Ovary (tissue), 7 donors: ENCODE measurements at regions not wholly inside any gene's neighbourhood (a gene's known extent, or its start where the extent isn't known, plus 50 kb on each side); places are given as distances from the start of the nearest gene placed in this dataset.

Experiments
- DNase-seq, 5 donors: peaks; one replicate each; pipeline ENCODE4 v3.0.0-alpha.2; 2019 to 2020
- H3K27ac ChIP-seq, 2 donors: fragments of 200-600 bp; one replicate each; pipeline versions ENCODE4 v1.5.1 to v1.8.0; 2019 to 2022
- H3K27me3 ChIP-seq: fragments of 200-600 bp; one replicate; pipeline ENCODE4 v1.8.0; 2022
- H3K36me3 ChIP-seq: fragments of 200-600 bp; sonication (generic); one replicate; pipeline ENCODE4 v1.5.1; 2019
- H3K4me1 ChIP-seq: one replicate; pipeline ENCODE4 v1.8.1; 2013; ENCODE audit warnings: mild to moderate bottlenecking, moderate library complexity; ENCODE audit not compliant: insufficient read depth
- H3K4me3 ChIP-seq: fragments of 200-600 bp; sonication (generic); one replicate; pipeline ENCODE4 v1.5.1; 2017
- H3K9me3 ChIP-seq, 2 donors: fragments of 200-600 bp in 1 of 2; sonication (generic) in 1 of 2; one replicate each; pipeline versions ENCODE4 v1.5.1 to v1.8.1; 2013 to 2019; ENCODE audit warnings: mild to moderate bottlenecking in 1 of 2, moderate library complexity in 1 of 2
- CTCF ChIP-seq, 3 donors: fragments of 450-650 bp in 2 of 3; fragments of 200-600 bp in 1 of 3; IDR thresholded peaks; one replicate each; pipeline versions ENCODE4 v1.5.1 to v1.8.0; 2016 to 2022; ENCODE audit warnings: antibody characterized with exemption in 3 of 3, mild to moderate bottlenecking in 1 of 3
- EP300 ChIP-seq: sonication (generic); formaldehyde crosslinking; IDR thresholded peaks from one replicate; pipeline ENCODE4 v1.6.1; 2017; ENCODE audit warnings: antibody characterized with exemption
- POLR2A ChIP-seq: fragments of 450-650 bp; IDR thresholded peaks from one replicate; pipeline ENCODE4 v1.6.1; 2017; ENCODE audit warnings: antibody characterized with exemption, mild to moderate bottlenecking, moderate library complexity
- WGBS, 3 donors: extraction: QIAGEN DNeasy Blood & Tissue Kit in 1 of 3; methylation state at CpG; one replicate each; pipeline versions ENCODE4 v1.1.5 to v1.1.7; 2013 to 2017; 5-methylcytosine and 5-hydroxymethylcytosine counted together
- intact Hi-C, 4 donors: fragments of 100-400 bp; cut with DNase I; formaldehyde crosslinking; loops; one replicate each; pipeline versions ENCODE4 v1.11.0 to v1.15.1; 2022 to 2023
- donor health status: DM: no; HTN: no; CAD: no; lungs with moderate emphysema.
- donor health status: DM: no; HTN: no; CAD: no.
- donor health status: Bipolar disorder and iron deficiency.
- donor health status: DM: no; HTN: no; CAD: no.
- donor health status: DM: yes; HTN: yes; CAD: no.

- Histone ChIP-seq H3K27me3 (no peaks in the 10 kb centered on the region), H3K27ac (no peak overlapping the region), H3K4me3 (no peak overlapping the region), H3K36me3 (no peaks in the 10 kb centered on the region), H3K9me3 (peaks cover 0 to 4% of the 10 kb centered on the region in 2 donors), H3K4me1 (no peaks in the 10 kb centered on the region)
- intact Hi-C loops, result no loop called here
- no peak for DNase-seq
- TF ChIP-seq POLR2A, result no peak
- TF ChIP-seq CTCF (IDR thresholded peaks at IDR 0.05), result no peak
- TF ChIP-seq EP300, result no peak
- 95 to 96% (median 96%) methylated on average over 2 of the region's 2 CpGs for WGBS, 3 donors
Observed at GRCh38 chr5:13997514-13997913, 53.0 kb upstream of the DNAH5 start.

- H3K4me1 ChIP-seq, result no peaks in the 10 kb centered on the region
- peaks cover 0 to 4% of the 10 kb centered on the region in 2 donors for H3K9me3 ChIP-seq
- TF ChIP-seq POLR2A (no peak), CTCF (IDR thresholded peaks at IDR 0.05) (no peak), EP300 (no peak)
- no peak overlapping the region for H3K27ac ChIP-seq
- intact Hi-C loops, result no loop called here
- no peaks in the 10 kb centered on the region for H3K27me3 ChIP-seq
- H3K36me3 ChIP-seq, result no peaks in the 10 kb centered on the region
- no peak for DNase-seq
- 58 to 71% (median 66%) methylated on average over 9 of the region's 9 CpGs for WGBS, 3 donors
- H3K4me3 ChIP-seq, result no peak overlapping the region
Observed at GRCh38 chr5:13994621-13995253, 50.2 kb upstream of the DNAH5 start.
